OCI-LY7 (cell line): ENCODE measurements at regions not wholly inside any gene's neighbourhood (a gene's known extent, or its start where the extent isn't known, plus 50 kb on each side); places are given as distances from the start of the nearest gene placed in this dataset.
A peak's percentile ranks its signal among the peaks of the same experiment; 100 is the strongest.

Source experiments
- BruUV-seq: library from RNA; stranded (reverse); fragments of 400-500 nt; replicated peaks from 2 replicates; lab custom pipeline; 2021; lab: Mats Ljungman, UMichigan
- CTCF ChIA-PET: fragments of 300-600 bp; sonication (Branson Sonifier 250); formaldehyde crosslinking; loops from one replicate; lab custom pipeline; 2022; ENCODE audit warnings: antibody characterized with exemption; ENCODE audit not compliant: unreplicated experiment; lab: Charles Lee
- POLR2A ChIA-PET: fragments of 300-600 bp; sonication (Branson Sonifier 250); formaldehyde crosslinking; loops from one replicate; lab custom pipeline; 2022; ENCODE audit warnings: antibody characterized with exemption; lab: Charles Lee
- DNase-seq: peaks from one replicate; pipeline ENCODE4 v3.0.0-alpha.2; 2015; ENCODE audit warnings: low spot score
- H2AFZ ChIP-seq: fragments of 200-600 bp; sonication (generic), shearing (Covaris generic); 2 replicates; pipeline ENCODE4 v1.6.1; 2014; ENCODE audit warnings: mild to moderate bottlenecking, antibody characterized with exemption, low read length, moderate library complexity
- H3K27ac ChIP-seq: fragments of 200-600 bp; sonication (generic); 2 replicates; pipeline ENCODE4 v1.5.1; 2014; ENCODE audit warnings: mixed run types, low read depth, mild to moderate bottlenecking, moderate library complexity, low read length, inconsistent platforms; ENCODE audit not compliant: poor library complexity, severe bottlenecking
- H3K36me3 ChIP-seq: fragments of 200-600 bp; sonication (generic); 2 replicates; pipeline ENCODE4 v1.6.1; 2014; ENCODE audit warnings: mild to moderate bottlenecking, antibody characterized with exemption, low read length, moderate library complexity, mixed read lengths; ENCODE audit not compliant: insufficient read depth
- H3K4me1 ChIP-seq: fragments of 200-600 bp; sonication (generic); 2 replicates; pipeline ENCODE4 v1.5.1; 2014; ENCODE audit warnings: mild to moderate bottlenecking, low read length; ENCODE audit not compliant: insufficient read depth, poor library complexity, severe bottlenecking
- H3K4me2 ChIP-seq: fragments of 200-600 bp; sonication (generic); 2 replicates; pipeline ENCODE4 v1.6.1; 2014; ENCODE audit warnings: mild to moderate bottlenecking, low read length
- H3K4me3 ChIP-seq: fragments of 200-600 bp; sonication (generic); 2 replicates; pipeline ENCODE4 v1.5.1; 2014; ENCODE audit warnings: mild to moderate bottlenecking, low read depth, low read length; ENCODE audit not compliant: poor library complexity, severe bottlenecking
- H3K79me2 ChIP-seq: fragments of 200-600 bp; sonication (generic); 2 replicates; pipeline ENCODE4 v1.6.1; 2016; ENCODE audit warnings: low read depth, mild to moderate bottlenecking, low read length, moderate library complexity, mixed read lengths; ENCODE audit not compliant: insufficient read depth
- H3K9me2 ChIP-seq: fragments of 200-600 bp; sonication (generic); 2 replicates; pipeline ENCODE4 v1.6.1; 2016; ENCODE audit warnings: mild to moderate bottlenecking, low read length, mixed read lengths; ENCODE audit not compliant: insufficient read depth
- H3K9me3 ChIP-seq: fragments of 200-600 bp; sonication (generic); 2 replicates; pipeline ENCODE4 v1.6.1; 2014; ENCODE audit warnings: mild to moderate bottlenecking, mixed run types, low read length, mixed read lengths
- H4K20me1 ChIP-seq: fragments of 200-600 bp; sonication (generic); 2 replicates; pipeline ENCODE4 v1.6.1; 2014; ENCODE audit warnings: mild to moderate bottlenecking, antibody characterized with exemption, low read length, moderate library complexity, mixed read lengths; ENCODE audit not compliant: insufficient read depth
- EZH2phosphoT487 ChIP-seq: fragments of 200-600 bp; sonication (generic); IDR thresholded peaks from 2 replicates; pipeline ENCODE4 v1.6.1; 2018; ENCODE audit warnings: low read depth, borderline replicate concordance, mild to moderate bottlenecking, mixed run types, antibody characterized with exemption, low read length, moderate library complexity, mixed read lengths
- intact Hi-C: fragments of 100-400 bp; cut with micrococcal nuclease; formaldehyde crosslinking; loops from one replicate; pipeline ENCODE4 v1.10.0; 2022; ENCODE audit not compliant: unreplicated experiment
- TF ChIP-seq, protein P1 (sequence below): fragments of 200-600 bp; sonication (generic); conservative IDR thresholded peaks from 2 replicates; pipeline ENCODE4 v1.5.1; 2014; ENCODE audit warnings: mild to moderate bottlenecking, antibody characterized with exemption, low read length, moderate library complexity, mixed read lengths

DNA sequence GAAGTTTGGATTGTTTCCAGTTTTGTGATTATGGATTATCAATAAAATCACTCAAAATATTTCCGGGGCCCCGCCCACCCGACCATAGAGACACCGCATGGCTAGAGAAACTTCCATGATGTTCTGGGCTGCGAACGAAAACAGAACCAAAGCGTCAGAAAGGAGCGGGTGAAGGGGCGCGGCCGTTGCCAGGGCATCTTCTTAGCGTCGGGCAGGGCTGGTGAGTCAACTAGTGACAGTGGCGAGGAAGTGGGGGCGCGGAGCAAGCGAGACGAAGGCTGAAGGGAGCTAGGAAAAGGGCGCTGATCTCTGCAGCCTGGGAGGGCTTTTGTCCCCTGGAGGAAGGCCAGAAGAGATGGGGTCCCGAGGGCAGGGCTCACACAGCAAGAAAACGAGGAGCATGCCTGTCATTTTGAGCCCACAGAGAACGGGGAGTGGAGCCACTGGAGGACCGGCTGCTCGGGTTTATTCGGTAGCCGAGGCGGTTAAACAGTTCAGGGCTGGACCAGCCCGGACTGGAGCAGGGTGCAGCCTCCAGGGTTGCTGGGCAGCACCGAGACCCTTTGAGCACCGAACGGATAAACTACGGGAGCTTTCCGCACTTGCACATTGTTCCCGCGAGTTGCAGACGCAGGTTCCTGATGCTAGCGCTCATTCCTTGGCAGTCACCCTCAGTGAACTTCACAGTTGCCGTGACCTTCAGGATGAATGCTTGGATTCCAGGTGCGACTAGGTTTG lies 298.1 kb upstream of the TRPC5 start:
- no peaks in the 10 kb centered on the region for H3K9me2 ChIP-seq
- no peak overlapping the region for H3K27ac ChIP-seq
- H3K4me3 ChIP-seq, result no peak overlapping the region
- no TSS peak for BruUV-seq
- no peak overlapping the region for H3K4me2 ChIP-seq
- ChIA-PET POLR2A (no interaction called here), CTCF (no interaction called here)
- no peaks in the 10 kb centered on the region for H3K4me1 ChIP-seq
- no peak for DNase-seq
- no peaks in the 10 kb centered on the region for H3K36me3 ChIP-seq
- no peak for TF ChIP-seq EZH2phosphoT487
- TF ChIP-seq, protein P1, sequence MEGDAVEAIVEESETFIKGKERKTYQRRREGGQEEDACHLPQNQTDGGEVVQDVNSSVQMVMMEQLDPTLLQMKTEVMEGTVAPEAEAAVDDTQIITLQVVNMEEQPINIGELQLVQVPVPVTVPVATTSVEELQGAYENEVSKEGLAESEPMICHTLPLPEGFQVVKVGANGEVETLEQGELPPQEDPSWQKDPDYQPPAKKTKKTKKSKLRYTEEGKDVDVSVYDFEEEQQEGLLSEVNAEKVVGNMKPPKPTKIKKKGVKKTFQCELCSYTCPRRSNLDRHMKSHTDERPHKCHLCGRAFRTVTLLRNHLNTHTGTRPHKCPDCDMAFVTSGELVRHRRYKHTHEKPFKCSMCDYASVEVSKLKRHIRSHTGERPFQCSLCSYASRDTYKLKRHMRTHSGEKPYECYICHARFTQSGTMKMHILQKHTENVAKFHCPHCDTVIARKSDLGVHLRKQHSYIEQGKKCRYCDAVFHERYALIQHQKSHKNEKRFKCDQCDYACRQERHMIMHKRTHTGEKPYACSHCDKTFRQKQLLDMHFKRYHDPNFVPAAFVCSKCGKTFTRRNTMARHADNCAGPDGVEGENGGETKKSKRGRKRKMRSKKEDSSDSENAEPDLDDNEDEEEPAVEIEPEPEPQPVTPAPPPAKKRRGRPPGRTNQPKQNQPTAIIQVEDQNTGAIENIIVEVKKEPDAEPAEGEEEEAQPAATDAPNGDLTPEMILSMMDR, result no peak
- H3K9me3 ChIP-seq, result no peaks in the 10 kb centered on the region
- intact Hi-C loops, result no loop called here
- H2AFZ ChIP-seq, result no peak overlapping the region
- H3K79me2 ChIP-seq, result no peaks in the 10 kb centered on the region
- no peaks in the 10 kb centered on the region for H4K20me1 ChIP-seq

DNA sequence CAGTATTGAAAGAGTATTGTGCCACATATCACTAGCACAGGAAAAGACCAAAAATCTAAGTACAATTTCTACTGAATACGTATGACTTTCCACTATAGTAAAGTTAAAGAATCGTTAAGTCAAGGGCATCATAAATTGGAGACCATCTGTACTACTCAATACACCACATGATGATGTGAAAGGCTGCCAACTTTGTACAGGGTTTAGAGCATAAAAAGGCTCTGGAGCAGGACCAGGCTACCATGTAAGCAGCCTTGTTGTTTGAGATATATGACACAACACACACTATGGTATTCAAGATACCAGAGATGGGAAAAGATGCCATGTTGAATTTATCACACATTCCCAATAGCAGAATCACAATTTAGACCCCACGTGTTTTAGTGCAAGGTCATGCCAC lies 294.9 kb upstream of the TRPC5 start:
- no peak for DNase-seq
- Histone ChIP-seq H3K9me2 (no peaks in the 10 kb centered on the region), H3K4me1 (no peaks in the 10 kb centered on the region), H3K79me2 (no peaks in the 10 kb centered on the region), H3K9me3 (no peaks in the 10 kb centered on the region), H4K20me1 (no peaks in the 10 kb centered on the region), H3K4me3 (no peak overlapping the region), H2AFZ (no peak overlapping the region), H3K27ac (no peak overlapping the region), H3K4me2 (no peak overlapping the region), H3K36me3 (no peaks in the 10 kb centered on the region)
- ChIA-PET POLR2A (no interaction called here), CTCF (no interaction called here)
- no TSS peak for BruUV-seq
- TF ChIP-seq, protein P1, result no peak
- no peak for TF ChIP-seq EZH2phosphoT487
- intact Hi-C loops, result no loop called here

DNA sequence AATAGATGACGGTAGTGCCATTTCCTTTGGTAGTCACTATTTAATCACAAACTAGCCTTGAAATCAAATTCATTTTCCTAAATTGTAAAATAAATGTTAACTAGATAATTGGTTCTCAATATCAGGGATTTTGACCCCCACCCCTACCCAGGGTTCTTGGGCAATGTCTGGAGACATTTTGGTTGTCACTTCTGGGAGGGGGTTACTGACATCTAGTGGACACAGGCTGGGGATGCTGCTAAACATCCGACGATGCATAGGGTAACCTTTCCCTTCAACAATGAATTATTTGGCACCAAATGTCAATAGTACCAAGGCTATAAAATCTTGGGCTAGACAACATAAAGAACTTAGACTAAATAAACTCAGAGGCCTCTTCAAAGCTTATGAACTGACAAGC lies 285.8 kb upstream of the TRPC5 start:
- Histone ChIP-seq H4K20me1 (no peaks in the 10 kb centered on the region), H3K36me3 (no peaks in the 10 kb centered on the region), H3K4me1 (no peaks in the 10 kb centered on the region), H3K4me3 (no peak overlapping the region), H3K4me2 (no peak overlapping the region), H3K27ac (no peak overlapping the region), H2AFZ (no peak overlapping the region), H3K9me2 (no peaks in the 10 kb centered on the region), H3K79me2 (no peaks in the 10 kb centered on the region), H3K9me3 (no peaks in the 10 kb centered on the region)
- no peak for DNase-seq
- BruUV-seq, result no TSS peak
- ChIA-PET POLR2A (interaction anchor here (0.6 kb wide), 1 partner anchor 14 kb away, joined by 3 read pairs; no protein-coding TSS in a partner anchor), CTCF (no interaction called here)
- intact Hi-C loops, result no loop called here
- no peak for TF ChIP-seq EZH2phosphoT487
- TF ChIP-seq, protein P1, result peak; percentile 24; the same call in 1 of the 2 replicates
